Stimulated activated naive CD8-positive, alpha-beta T cell treated with anti-CD3 and anti-CD28 coated beads, Interleukin-15, Interleukin-2, amounts not matched to agents 100 ng/mL and 50 ng/mL, for 24 hours (primary cell): ENCODE measurements at regions not wholly inside any gene's neighbourhood (a gene's known extent, or its start where the extent isn't known, plus 50 kb on each side); places are given as distances from the start of the nearest gene placed in this dataset.
"Not testable (repeated sequence)": the region's sequence is repeated elsewhere in the genome, so short reads cannot be mapped to it uniquely, and the experiment has no call there.

Experiments used
- H3K27ac Mint-ChIP-seq: one replicate; pipeline ENCODE4 v1.8.0; 2021; ENCODE audit warnings: mild to moderate bottlenecking, mixed read lengths
- H3K27me3 Mint-ChIP-seq: one replicate; pipeline ENCODE4 v1.8.0; 2021; ENCODE audit warnings: mixed read lengths
- H3K36me3 Mint-ChIP-seq: one replicate; pipeline ENCODE4 v1.8.0; 2021; ENCODE audit warnings: low read depth, mixed read lengths
- H3K4me1 Mint-ChIP-seq: one replicate; pipeline ENCODE4 v1.8.0; 2021; ENCODE audit warnings: low read depth, mixed read lengths
- H3K4me3 Mint-ChIP-seq: one replicate; pipeline ENCODE4 v1.8.0; 2021; ENCODE audit warnings: mild to moderate bottlenecking, mixed read lengths
- H3K9me3 Mint-ChIP-seq: one replicate; pipeline ENCODE4 v1.8.0; 2021; ENCODE audit warnings: mixed read lengths

DNA sequence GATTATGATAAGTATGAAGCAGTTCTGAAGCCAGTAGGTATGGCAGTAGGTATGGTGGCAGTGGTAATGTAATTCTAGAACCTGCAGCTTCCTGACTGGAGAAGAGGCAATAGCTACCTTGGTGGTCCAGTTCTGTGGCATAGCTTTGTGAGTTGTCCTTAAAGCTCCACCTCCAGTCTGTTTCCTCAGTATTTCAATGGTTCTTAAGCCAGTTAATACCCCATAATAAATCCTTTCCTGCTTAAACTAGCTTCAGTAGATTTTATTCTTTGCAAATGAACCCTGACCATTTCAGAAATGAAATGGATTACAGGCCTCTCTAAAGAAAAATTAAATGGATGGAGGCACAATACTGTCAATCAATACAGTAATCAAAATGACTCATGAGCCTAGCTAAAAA, 117.8 kb upstream of the KRAS start:
- Mint-ChIP-seq H3K27ac (no peak overlapping the region), H3K4me3 (no peak overlapping the region), H3K9me3 (no peaks in the 10 kb centered on the region), H3K4me1 (peaks cover 41% of the 10 kb centered on the region), H3K36me3 (no peaks in the 10 kb centered on the region), H3K27me3 (no peaks in the 10 kb centered on the region)

DNA sequence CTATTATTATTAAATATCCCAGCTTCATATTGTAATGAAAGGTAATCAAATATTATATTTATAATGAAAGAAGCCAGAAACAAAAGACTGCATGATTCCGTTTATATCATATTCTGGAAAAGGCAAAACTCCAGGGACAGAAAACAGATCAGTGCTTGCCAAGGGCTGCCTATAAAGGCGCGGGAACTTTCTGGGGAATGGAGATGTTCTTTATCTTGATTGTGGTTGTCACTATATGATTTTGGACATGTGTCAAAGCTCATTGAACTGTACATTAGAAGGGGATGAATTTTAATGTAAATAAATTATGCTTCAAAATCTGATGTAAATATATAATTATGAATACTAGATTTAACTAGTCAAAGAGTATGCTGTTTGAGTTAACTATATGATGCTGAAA, 115.4 kb upstream of the KRAS start:
- no peak overlapping the region for H3K4me3 Mint-ChIP-seq
- H3K27me3 Mint-ChIP-seq, result no peaks in the 10 kb centered on the region
- no peaks in the 10 kb centered on the region for H3K36me3 Mint-ChIP-seq
- H3K27ac Mint-ChIP-seq, result no peak overlapping the region
- H3K4me1 Mint-ChIP-seq, result peaks cover 22% of the 10 kb centered on the region
- H3K9me3 Mint-ChIP-seq, result no peaks in the 10 kb centered on the region

DNA sequence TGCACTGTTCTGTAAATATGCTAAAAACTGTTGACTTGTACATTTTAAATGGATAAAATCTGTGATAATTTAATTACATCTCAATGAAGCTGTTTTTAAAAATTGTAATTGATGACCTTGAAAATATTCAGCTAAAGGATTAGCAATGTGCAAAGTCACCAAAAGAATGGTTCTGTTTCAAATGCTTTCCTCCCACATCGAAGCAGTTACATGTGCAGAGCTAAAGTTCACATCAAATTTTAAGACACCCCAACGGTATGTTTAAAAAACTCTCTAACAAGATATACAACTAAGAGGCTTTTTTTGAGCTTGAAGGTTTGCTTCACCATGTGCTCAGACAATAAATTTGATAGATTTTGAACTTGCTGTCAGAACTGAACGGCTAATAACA, 114.6 kb upstream of the KRAS start:
- H3K4me3 Mint-ChIP-seq, result peak overlapping the region; percentile 61
- H3K4me1 Mint-ChIP-seq, result peaks cover 22% of the 10 kb centered on the region
- H3K27me3 Mint-ChIP-seq, result no peaks in the 10 kb centered on the region
- H3K27ac Mint-ChIP-seq, result peak overlapping the region; percentile 75
- H3K9me3 Mint-ChIP-seq, result no peaks in the 10 kb centered on the region
- no peaks in the 10 kb centered on the region for H3K36me3 Mint-ChIP-seq

DNA sequence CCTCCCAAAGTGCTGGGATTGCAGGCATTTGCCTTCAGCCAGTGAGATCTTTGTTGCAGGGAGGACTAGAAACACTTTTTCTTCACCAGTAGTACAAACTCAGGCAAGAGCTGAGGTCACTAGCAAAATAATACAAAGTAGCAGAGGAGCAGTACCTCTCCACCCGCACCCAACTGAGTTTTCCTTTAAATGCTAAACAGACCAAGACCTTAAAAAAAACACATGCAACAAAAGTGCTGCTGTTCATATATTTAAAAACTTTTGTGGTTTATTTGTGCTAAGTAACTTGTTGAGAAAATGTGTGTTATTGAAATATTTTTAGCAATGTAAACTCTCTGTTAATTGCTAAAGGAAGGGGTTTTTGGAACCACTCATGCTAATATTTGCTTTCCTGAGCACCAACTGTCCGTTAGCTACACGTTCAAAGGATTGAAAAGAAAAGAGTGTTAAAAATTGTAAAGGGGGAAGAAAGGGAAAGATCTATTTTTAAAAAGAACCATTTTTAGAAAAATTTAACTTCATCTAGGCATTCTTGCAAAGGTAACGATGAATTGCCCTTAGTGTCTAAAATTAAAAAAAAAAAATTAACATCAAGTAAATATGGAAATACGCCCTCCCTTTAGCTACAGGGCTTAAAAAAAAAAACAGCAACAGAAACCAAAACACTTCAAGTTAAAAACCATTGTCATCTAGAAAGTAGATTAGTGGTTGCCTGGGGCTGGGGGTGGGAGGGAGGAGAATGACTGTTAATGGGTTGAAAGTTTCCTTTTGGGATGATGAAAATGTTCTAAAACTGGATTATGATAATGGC, 114.0 kb upstream of the KRAS start:
- peak overlapping the region; percentile 75 for H3K27ac Mint-ChIP-seq
- H3K4me1 Mint-ChIP-seq, result peaks cover 22% of the 10 kb centered on the region
- H3K4me3 Mint-ChIP-seq, result peak overlapping the region; percentile 61
- H3K36me3 Mint-ChIP-seq, result no peaks in the 10 kb centered on the region
- H3K27me3 Mint-ChIP-seq, result no peaks in the 10 kb centered on the region
- no peaks in the 10 kb centered on the region for H3K9me3 Mint-ChIP-seq

DNA sequence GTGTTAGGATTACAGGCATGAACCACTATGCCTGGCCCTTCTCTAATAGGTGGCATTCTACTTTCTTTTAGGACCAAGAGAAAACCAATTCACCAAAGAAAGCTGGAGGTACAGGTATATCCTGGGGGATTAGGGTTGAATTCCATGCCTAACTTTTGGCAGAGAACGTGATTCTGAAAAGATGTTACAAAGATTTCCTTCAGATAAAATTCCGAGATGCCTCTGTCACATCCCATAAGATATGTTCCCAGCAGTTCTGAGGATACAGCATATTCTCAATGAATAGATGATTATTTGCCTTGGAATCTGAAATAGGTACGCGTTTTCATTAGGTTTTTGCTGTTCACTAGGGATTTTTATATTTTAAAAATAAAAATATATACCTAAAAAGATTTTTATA, 111.9 kb upstream of the KRAS start:
- H3K4me1 Mint-ChIP-seq, result peaks cover 22% of the 10 kb centered on the region
- H3K36me3 Mint-ChIP-seq, result no peaks in the 10 kb centered on the region
- H3K4me3 Mint-ChIP-seq, result no peak overlapping the region

GRCh38 chr12:25361511-25361910, 110.8 kb upstream of the KRAS start:
- Mint-ChIP-seq H3K27me3 (no peaks in the 10 kb centered on the region), H3K36me3 (no peaks in the 10 kb centered on the region), H3K27ac (no peak overlapping the region), H3K4me1 (peaks cover 22% of the 10 kb centered on the region), H3K4me3 (no peak overlapping the region), H3K9me3 (no peaks in the 10 kb centered on the region)

More for the DNA sequence above, 111.9 kb upstream of the KRAS start:
- H3K27ac Mint-ChIP-seq, result no peak overlapping the region
- no peaks in the 10 kb centered on the region for H3K9me3 Mint-ChIP-seq
- H3K27me3 Mint-ChIP-seq, result no peaks in the 10 kb centered on the region

GRCh38 chr12:25357595-25357994, 106.9 kb upstream of the KRAS start:
- no peaks in the 10 kb centered on the region for H3K27me3 Mint-ChIP-seq
- peaks cover 4% of the 10 kb centered on the region for H3K9me3 Mint-ChIP-seq
- no peaks in the 10 kb centered on the region for H3K4me1 Mint-ChIP-seq
- no peak overlapping the region for H3K4me3 Mint-ChIP-seq
- H3K27ac Mint-ChIP-seq, result no peak overlapping the region
- H3K36me3 Mint-ChIP-seq, result no peaks in the 10 kb centered on the region

DNA sequence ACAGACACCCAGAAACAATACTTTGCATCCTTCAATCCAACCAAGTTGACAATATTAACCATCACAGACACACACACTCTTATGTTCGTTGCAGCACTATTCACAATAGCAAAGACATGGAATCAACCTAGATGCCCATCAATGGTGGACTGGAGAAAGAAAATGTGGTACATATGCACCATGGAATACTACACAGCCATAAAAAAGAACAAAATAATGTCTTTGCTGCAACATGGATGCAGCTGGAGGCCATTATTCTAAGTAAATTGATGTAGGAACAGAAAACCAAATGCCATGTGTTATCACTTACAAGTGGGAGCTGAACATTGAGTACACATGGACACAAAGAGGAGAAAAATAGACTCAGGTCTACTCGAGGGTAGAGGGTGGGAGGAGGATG, 102.2 kb upstream of the KRAS start:
- not testable (repeated sequence) for H3K27me3 Mint-ChIP-seq, H3K9me3 Mint-ChIP-seq

GRCh38 chr12:25352083-25352918, 101.6 kb upstream of the KRAS start:
- no peak overlapping the region for H3K4me3 Mint-ChIP-seq
- H3K36me3 Mint-ChIP-seq, result no peaks in the 10 kb centered on the region
- no peaks in the 10 kb centered on the region for H3K27me3 Mint-ChIP-seq
- peaks cover 14% of the 10 kb centered on the region for H3K4me1 Mint-ChIP-seq
- H3K27ac Mint-ChIP-seq, result no peak overlapping the region
- H3K9me3 Mint-ChIP-seq, result peaks cover 5% of the 10 kb centered on the region

More for the DNA sequence above, 102.2 kb upstream of the KRAS start:
- H3K27ac Mint-ChIP-seq, H3K4me3 Mint-ChIP-seq, H3K36me3 Mint-ChIP-seq, H3K4me1 Mint-ChIP-seq: not testable (repeated sequence)

DNA sequence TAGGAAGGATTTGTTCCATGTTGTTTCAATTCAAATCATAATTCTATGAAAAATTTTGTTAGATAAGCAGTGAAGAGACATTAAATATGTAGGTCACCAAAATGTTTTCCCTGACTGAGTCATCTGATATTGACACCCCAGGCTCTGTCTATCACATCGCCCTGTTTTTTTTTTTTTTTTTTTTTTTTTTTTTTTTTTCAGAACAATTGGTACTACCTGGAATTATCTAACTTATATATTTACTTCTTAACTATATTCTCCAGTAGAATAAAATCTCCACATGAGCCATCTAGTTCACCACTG, 97.8 kb upstream of the KRAS start:
- Mint-ChIP-seq H3K4me3 (no peak overlapping the region), H3K36me3 (no peaks in the 10 kb centered on the region), H3K27ac (no peak overlapping the region), H3K9me3 (peaks cover 5% of the 10 kb centered on the region), H3K4me1 (peaks cover 14% of the 10 kb centered on the region), H3K27me3 (no peaks in the 10 kb centered on the region)

- Mint-ChIP-seq H3K27me3 (no peaks in the 10 kb centered on the region), H3K4me1 (peaks cover 14% of the 10 kb centered on the region), H3K27ac (no peak overlapping the region), H3K9me3 (peaks cover 4% of the 10 kb centered on the region), H3K36me3 (no peaks in the 10 kb centered on the region), H3K4me3 (no peak overlapping the region)
Measured at GRCh38 chr12:25347716-25348592, 97.2 kb upstream of the KRAS start.

GRCh38 chr12:25341877-25342276, 91.1 kb upstream of the KRAS start:
- H3K36me3 Mint-ChIP-seq, H3K9me3 Mint-ChIP-seq, H3K27me3 Mint-ChIP-seq, H3K27ac Mint-ChIP-seq, H3K4me1 Mint-ChIP-seq, H3K4me3 Mint-ChIP-seq: not testable (repeated sequence)

DNA sequence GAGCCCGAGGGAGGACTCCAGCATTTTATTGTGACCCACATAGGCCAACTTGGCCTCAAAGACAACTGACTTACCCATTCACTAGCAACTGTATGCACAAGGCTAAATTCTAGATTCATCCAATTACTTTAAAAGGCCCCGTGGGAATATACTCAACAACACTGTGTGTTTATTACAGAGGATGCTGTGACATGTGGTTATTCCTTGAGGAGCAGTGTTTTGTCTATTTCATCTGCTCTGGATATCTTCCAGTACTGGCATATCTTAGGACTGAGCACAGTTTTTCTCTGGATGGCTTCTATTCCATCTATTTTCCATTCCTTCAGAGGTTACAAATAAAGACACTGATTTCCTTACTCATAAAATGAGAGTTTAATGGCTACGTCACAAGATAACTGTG, 87.2 kb upstream of the KRAS start:
- H3K4me3 Mint-ChIP-seq, result no peak overlapping the region
- no peaks in the 10 kb centered on the region for H3K27me3 Mint-ChIP-seq
- no peaks in the 10 kb centered on the region for H3K36me3 Mint-ChIP-seq
- H3K27ac Mint-ChIP-seq, result no peak overlapping the region
- H3K4me1 Mint-ChIP-seq, result peaks cover 18% of the 10 kb centered on the region
- peaks cover 4% of the 10 kb centered on the region for H3K9me3 Mint-ChIP-seq

DNA sequence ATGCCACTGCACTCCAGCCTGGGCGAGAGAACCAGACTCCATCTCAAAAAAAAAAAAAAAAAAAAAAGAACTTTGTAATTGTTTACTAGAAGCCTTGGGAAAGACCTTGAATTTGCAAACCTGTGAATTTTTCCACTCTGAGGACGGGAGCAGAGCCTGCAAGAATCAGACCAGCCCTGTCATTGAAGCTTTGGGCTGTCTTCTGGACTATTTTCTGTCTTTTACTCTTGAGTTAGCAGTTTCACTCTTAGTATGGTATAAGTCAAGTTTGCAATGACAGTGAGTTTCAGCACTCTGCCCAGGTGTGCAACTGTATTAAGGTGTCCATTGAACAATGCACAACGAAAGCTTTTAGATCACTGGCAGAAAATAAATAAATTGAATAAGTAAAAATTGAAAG, 81.4 kb upstream of the KRAS start:
- H3K36me3 Mint-ChIP-seq, result no peaks in the 10 kb centered on the region
- H3K4me1 Mint-ChIP-seq, result peaks cover 26% of the 10 kb centered on the region
- no peaks in the 10 kb centered on the region for H3K9me3 Mint-ChIP-seq
- H3K27ac Mint-ChIP-seq, result no peak overlapping the region
- H3K27me3 Mint-ChIP-seq, result no peaks in the 10 kb centered on the region
- H3K4me3 Mint-ChIP-seq, result no peak overlapping the region
